ENCODE measurements at regions not wholly inside any gene's neighbourhood (a gene's known extent, or its start where the extent isn't known, plus 50 kb on each side); places are given as distances from the start of the nearest gene placed in this dataset.

GRCh38 chr2:16051841-16052564, 111.7 kb downstream of the MYCN start:
- in situ Hi-C loops (cut with HindIII; ENCODE audit: low sequenced_read_pairs), result no loop called here

- in situ Hi-C loops (cut with HindIII; ENCODE audit: low sequenced_read_pairs), result no loop called here
Observed at GRCh38 chr2:16050908-16051489, 110.6 kb downstream of the MYCN start.

GRCh38 chr2:16050261-16050907, 110.0 kb downstream of the MYCN start:
- in situ Hi-C loops (cut with HindIII; ENCODE audit: low sequenced_read_pairs), result no loop called here

- in situ Hi-C loops (cut with HindIII; ENCODE audit: low sequenced_read_pairs), result no loop called here
Observed at GRCh38 chr2:16049406-16049805, 109.1 kb downstream of the MYCN start.

- in situ Hi-C loops (cut with HindIII; ENCODE audit: low sequenced_read_pairs), result no loop called here
Observed at GRCh38 chr2:16048466-16048865, 108.1 kb downstream of the MYCN start.

GRCh38 chr2:16047701-16048100, 107.4 kb downstream of the MYCN start:
- in situ Hi-C loops (cut with HindIII; ENCODE audit: low sequenced_read_pairs), result no loop called here

GRCh38 chr2:16046649-16047048, 106.3 kb downstream of the MYCN start:
- in situ Hi-C loops (cut with HindIII; ENCODE audit: low sequenced_read_pairs), result no loop called here

GRCh38 chr2:16045653-16046352, 105.5 kb downstream of the MYCN start:
- in situ Hi-C loops (cut with HindIII; ENCODE audit: low sequenced_read_pairs), result no loop called here

- in situ Hi-C loops (cut with HindIII; ENCODE audit: low sequenced_read_pairs), result no loop called here
Observed at GRCh38 chr2:16044946-16045456, 104.7 kb downstream of the MYCN start.

GRCh38 chr2:16043627-16044026, 103.3 kb downstream of the MYCN start:
- in situ Hi-C loops (cut with HindIII; ENCODE audit: low sequenced_read_pairs), result no loop called here

- in situ Hi-C loops (cut with HindIII; ENCODE audit: low sequenced_read_pairs), result no loop called here
Observed at GRCh38 chr2:16043192-16043591, 102.8 kb downstream of the MYCN start.

- in situ Hi-C loops (cut with HindIII; ENCODE audit: low sequenced_read_pairs), result no loop called here
Observed at GRCh38 chr2:16042201-16042700, 101.9 kb downstream of the MYCN start.

- in situ Hi-C loops (cut with HindIII; ENCODE audit: low sequenced_read_pairs), result no loop called here
Observed at GRCh38 chr2:16040271-16041010, 100.1 kb downstream of the MYCN start.

GRCh38 chr2:16039823-16040222, 99.5 kb downstream of the MYCN start:
- in situ Hi-C loops (cut with HindIII; ENCODE audit: low sequenced_read_pairs), result no loop called here

GRCh38 chr2:16039055-16039454, 98.7 kb downstream of the MYCN start:
- in situ Hi-C loops (cut with HindIII; ENCODE audit: low sequenced_read_pairs), result no loop called here

GRCh38 chr2:16038621-16039020, 98.3 kb downstream of the MYCN start:
- in situ Hi-C loops (cut with HindIII; ENCODE audit: low sequenced_read_pairs), result no loop called here

- in situ Hi-C loops (cut with HindIII; ENCODE audit: low sequenced_read_pairs), result no loop called here
Observed at GRCh38 chr2:16037808-16038457, 97.6 kb downstream of the MYCN start.

GRCh38 chr2:16036951-16037350, 96.6 kb downstream of the MYCN start:
- in situ Hi-C loops (cut with HindIII; ENCODE audit: low sequenced_read_pairs), result no loop called here

GRCh38 chr2:16035747-16036745, 95.7 kb downstream of the MYCN start:
- in situ Hi-C loops (cut with HindIII; ENCODE audit: low sequenced_read_pairs), result no loop called here

Measured in DLD1 (cell line).